ENCODE measurements at regions not wholly inside any gene's neighbourhood (a gene's known extent, or its start where the extent isn't known, plus 50 kb on each side); places are given as distances from the start of the nearest gene placed in this dataset.

DNA sequence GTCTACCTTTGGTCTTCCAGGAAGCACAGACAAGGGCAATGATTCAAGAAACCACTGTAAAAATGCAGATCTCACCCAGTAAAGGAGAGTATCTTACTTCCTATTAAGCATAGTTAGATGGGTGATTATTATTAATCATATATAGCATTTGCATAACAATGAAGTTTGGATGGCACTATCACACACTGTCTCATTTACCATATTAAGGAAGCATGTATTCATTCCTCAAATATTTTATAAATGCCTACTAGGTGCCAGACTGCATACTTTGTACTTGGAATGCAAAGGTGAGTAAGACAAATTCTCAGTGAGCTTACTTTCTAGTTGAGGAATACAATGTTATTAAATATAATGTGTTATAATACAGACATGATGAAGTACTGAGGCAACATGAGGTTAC is 53.9 kb upstream of the SKAP2 start:
- TF ChIP-seq, protein P1, sequence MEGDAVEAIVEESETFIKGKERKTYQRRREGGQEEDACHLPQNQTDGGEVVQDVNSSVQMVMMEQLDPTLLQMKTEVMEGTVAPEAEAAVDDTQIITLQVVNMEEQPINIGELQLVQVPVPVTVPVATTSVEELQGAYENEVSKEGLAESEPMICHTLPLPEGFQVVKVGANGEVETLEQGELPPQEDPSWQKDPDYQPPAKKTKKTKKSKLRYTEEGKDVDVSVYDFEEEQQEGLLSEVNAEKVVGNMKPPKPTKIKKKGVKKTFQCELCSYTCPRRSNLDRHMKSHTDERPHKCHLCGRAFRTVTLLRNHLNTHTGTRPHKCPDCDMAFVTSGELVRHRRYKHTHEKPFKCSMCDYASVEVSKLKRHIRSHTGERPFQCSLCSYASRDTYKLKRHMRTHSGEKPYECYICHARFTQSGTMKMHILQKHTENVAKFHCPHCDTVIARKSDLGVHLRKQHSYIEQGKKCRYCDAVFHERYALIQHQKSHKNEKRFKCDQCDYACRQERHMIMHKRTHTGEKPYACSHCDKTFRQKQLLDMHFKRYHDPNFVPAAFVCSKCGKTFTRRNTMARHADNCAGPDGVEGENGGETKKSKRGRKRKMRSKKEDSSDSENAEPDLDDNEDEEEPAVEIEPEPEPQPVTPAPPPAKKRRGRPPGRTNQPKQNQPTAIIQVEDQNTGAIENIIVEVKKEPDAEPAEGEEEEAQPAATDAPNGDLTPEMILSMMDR (IDR thresholded peaks at IDR 0.05) = no peak
- TF ChIP-seq POLR2A (IDR thresholded peaks at IDR 0.05) = no peak

Measured in uterus (tissue), 2 donors.